K562 (cell line): ENCODE measurements at regions not wholly inside any gene's neighbourhood (a gene's known extent, or its start where the extent isn't known, plus 50 kb on each side); places are given as distances from the start of the nearest gene placed in this dataset.
"Not testable (repeated sequence)": the region's sequence is repeated elsewhere in the genome, so short reads cannot be mapped to it uniquely, and the experiment has no call there.

ENCODE experiments used
- ATAC-seq: fragments of 200-7000 bp; cut with Tn5 transposase; 3 replicates; pipeline ENCODE4 v1.9.1; 2020; ENCODE audit warnings: moderate library complexity
- BruUV-seq: library from RNA; stranded (reverse); fragments of 400-500 nt; replicated peaks from 2 replicates; lab custom pipeline; 2021; lab: Mats Ljungman, UMichigan
- CTCF ChIA-PET: fragments of 300-600 bp; formaldehyde crosslinking; extraction: SDS; loops from one replicate; lab custom pipeline; 2021; ENCODE audit warnings: low intra/inter-chr PET ratio; lab: Yijun Ruan, JAX
- POLR2A ChIA-PET: fragments of 300-600, 350-650 bp; sonication (Branson Sonifier 250); formaldehyde crosslinking; extraction: SDS; loops from one replicate; lab custom pipeline; 2021; ENCODE audit warnings: antibody characterized with exemption, inconsistent platforms; lab: Yijun Ruan, JAX
- DNase-seq, 4 experiments: peaks; one replicate each; pipeline versions ENCODE4 v3.0.0 to v3.0.0-alpha.2; 2011 to 2018; ENCODE audit warnings: low spot score in 3 of 4, mixed read lengths in 3 of 4; ENCODE audit errors: extremely low read depth in 1 of 4
- FAIRE-seq: peaks from 2 replicates; lab custom pipeline; 2011; peaks lifted over from hg19 to GRCh38; lab: Jason Lieb, UNC
- H2AFZ ChIP-seq: 2 replicates; pipeline ENCODE4 v1.6.0; 2011; ENCODE audit warnings: low read depth, low read length, control low read depth, inconsistent platforms
- H3K27ac ChIP-seq: fragments of 200-600 bp; 3 replicates; pipeline ENCODE4 v1.8.0; 2011; ENCODE audit warnings: low read depth, mild to moderate bottlenecking, control low read depth, inconsistent platforms, low read length, moderate library complexity, mixed read lengths; ENCODE audit errors: extremely low read depth
- H3K27me3 ChIP-seq, 2 experiments: fragments of 300-600 bp in 1 of 2; 2 replicates in 1 of 2; 3 replicates in 1 of 2; pipeline versions ENCODE4 v1.6.0 to v1.8.0; 2011; ENCODE audit warnings: inconsistent platforms in 2 of 2, low read length in 2 of 2, mild to moderate bottlenecking in 1 of 2, mixed read lengths in 1 of 2, moderate library complexity in 1 of 2; ENCODE audit not compliant: control insufficient read depth in 2 of 2, insufficient read depth in 2 of 2
- H3K36me3 ChIP-seq: fragments of 300-600 bp; 3 replicates; pipeline ENCODE4 v1.8.0; 2011; ENCODE audit warnings: mild to moderate bottlenecking, low read length, inconsistent platforms; ENCODE audit not compliant: control insufficient read depth, insufficient read depth
- H3K4me1 ChIP-seq, 2 experiments: fragments of 200-600 bp in 1 of 2; replicated peaks in 1 of 2; 2 replicates in 1 of 2; 3 replicates in 1 of 2; pipeline versions ENCODE4 v1.5.1 to v1.8.0; 2011; ENCODE audit warnings: inconsistent platforms in 2 of 2, low read length in 2 of 2, mild to moderate bottlenecking in 1 of 2, mixed read lengths in 1 of 2, moderate library complexity in 1 of 2; ENCODE audit not compliant: control insufficient read depth in 2 of 2, insufficient read depth in 2 of 2
- H3K4me2 ChIP-seq: 2 replicates; pipeline ENCODE4 v1.6.1; 2011; ENCODE audit warnings: low read length, control low read depth, inconsistent platforms, mixed read lengths; ENCODE audit not compliant: insufficient read depth
- H3K4me3 ChIP-seq: fragments of 200-600 bp; sonication (generic), shearing (Covaris generic); 2 replicates; pipeline ENCODE4 v1.5.1; 2016; ENCODE audit warnings: control low read depth, inconsistent platforms
- H3K79me2 ChIP-seq: fragments of 200-600 bp; 3 replicates; pipeline ENCODE4 v1.8.0; 2011; ENCODE audit warnings: low read length, inconsistent platforms; ENCODE audit not compliant: control insufficient read depth, insufficient read depth
- H3K9ac ChIP-seq, 2 experiments: 2 replicates each; pipeline versions ENCODE4 v1.6.0 to v1.6.1; 2011; ENCODE audit warnings: low read depth in 2 of 2, low read length in 2 of 2, control low read depth in 1 of 2, inconsistent platforms in 1 of 2, mild to moderate bottlenecking in 1 of 2, mixed read lengths in 1 of 2; ENCODE audit not compliant: insufficient read depth in 1 of 2
- H3K9me1 ChIP-seq: one replicate; pipeline ENCODE4 v1.6.0; 2011; ENCODE audit warnings: inconsistent platforms, mild to moderate bottlenecking, low read length, moderate library complexity; ENCODE audit not compliant: control insufficient read depth, insufficient read depth
- H3K9me3 ChIP-seq: replicated peaks from 2 replicates; pipeline ENCODE4 v1.5.1; 2011; ENCODE audit warnings: low read depth, low read length, inconsistent platforms; ENCODE audit not compliant: control insufficient read depth, insufficient read depth
- H4K20me1 ChIP-seq: replicated peaks from 2 replicates; pipeline ENCODE4 v1.6.1; 2011; ENCODE audit warnings: low read length, inconsistent platforms, mixed read lengths; ENCODE audit not compliant: control insufficient read depth, insufficient read depth
- RBBP5 ChIP-seq: fragments of 200-600 bp; sonication (generic); IDR thresholded peaks from 2 replicates; pipeline ENCODE4 v1.6.1; 2012; ENCODE audit warnings: borderline replicate concordance, mild to moderate bottlenecking, low read length, control low read depth, inconsistent platforms; ENCODE audit not compliant: insufficient read depth, poor library complexity, severe bottlenecking
- SETDB1 ChIP-seq: IDR thresholded peaks from one replicate; pipeline ENCODE4 v1.6.1; 2012; ENCODE audit warnings: low read length, control low read depth, inconsistent platforms
- ZBTB34 ChIP-seq: fragments of 250-450 bp; sonication (Bioruptor Pico); IDR thresholded peaks from 2 replicates; pipeline ENCODE4 v1.8.0; 2021; ENCODE audit warnings: mild to moderate bottlenecking, moderate library complexity
- ZFP36 ChIP-seq: fragments of 150-350 bp; IDR thresholded peaks from 2 replicates; pipeline ENCODE4 v1.6.1; 2018; ENCODE audit warnings: low read length, low read depth; ENCODE audit not compliant: partially characterized antibody
- ZNF133 ChIP-seq: fragments of 250-450 bp; sonication (Bioruptor Pico); IDR thresholded peaks from 2 replicates; pipeline ENCODE4 v1.4.0; 2020; ENCODE audit warnings: mild to moderate bottlenecking
- ZNF212 ChIP-seq: fragments of 450-650 bp; formaldehyde crosslinking; IDR thresholded peaks from 2 replicates; pipeline ENCODE4 v1.4.0; 2020; ENCODE audit warnings: mild to moderate bottlenecking
- ZNF3 ChIP-seq: fragments of 250-450 bp; sonication (Bioruptor Pico); IDR thresholded peaks from 2 replicates; pipeline ENCODE4 v1.5.0; 2021; ENCODE audit warnings: mild to moderate bottlenecking, moderate library complexity
- ZNF354B ChIP-seq: fragments of 250-450 bp; sonication (Bioruptor Pico); IDR thresholded peaks from 2 replicates; pipeline ENCODE4 v1.4.0; 2020
- WGBS: fragments of 100-300 bp; shearing (Covaris generic); methylation state at CpG from one replicate; pipeline ENCODE4 v1.1.6; 2016; ENCODE audit warnings: low coverage, mixed read lengths; ENCODE audit not compliant: insufficient coverage; ENCODE audit errors: missing lambda C conversion rate; 5-methylcytosine and 5-hydroxymethylcytosine counted together
- in situ Hi-C: fragments of 300-500 bp; cut with MboI; formaldehyde crosslinking; loops from 4 replicates; pipeline ENCODE4 v1.15.0; 2018; ENCODE audit warnings: inconsistent platforms, mixed read lengths
- intact Hi-C: fragments of 100-400 bp; cut with micrococcal nuclease; formaldehyde crosslinking; loops from 2 replicates; pipeline ENCODE4 v1.14.2; 2022
- TF ChIP-seq, protein P1 (sequence below), 2 experiments: IDR thresholded peaks; 2 replicates each; pipeline ENCODE4 v1.6.1; 2011; ENCODE audit warnings: borderline replicate concordance in 1 of 2, control low read depth in 1 of 2, low read depth in 1 of 2, low read length in 1 of 2, mild to moderate bottlenecking in 1 of 2, mixed read lengths in 1 of 2, moderate library complexity in 1 of 2; ENCODE audit not compliant: insufficient read depth in 1 of 2, insufficient read length in 1 of 2, poor library complexity in 1 of 2, severe bottlenecking in 1 of 2; ENCODE audit errors: extremely low read depth in 1 of 2

DNA sequence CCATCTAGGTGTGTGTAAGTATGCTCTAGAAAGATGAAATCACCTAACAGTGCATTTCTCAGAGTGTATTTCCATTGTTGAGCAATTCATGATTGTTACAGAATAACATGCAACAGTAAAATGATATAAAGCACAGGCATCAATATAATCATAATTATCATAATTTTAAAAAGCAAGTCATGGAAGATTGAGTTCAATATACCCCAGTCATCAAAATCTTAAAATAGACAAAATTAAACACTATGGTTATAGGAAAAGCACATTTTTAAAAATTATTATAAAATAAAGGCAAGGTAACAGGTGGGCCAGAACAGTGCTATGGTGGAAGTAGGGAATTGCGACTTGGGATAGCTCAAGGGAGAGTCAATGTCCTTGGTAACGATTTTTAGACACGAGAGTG lies 555.4 kb upstream of the VRK2 start:
- Histone ChIP-seq H3K4me1 (no peaks in the 10 kb centered on the region), H4K20me1 (no peaks in the 10 kb centered on the region), H2AFZ (no peak overlapping the region)
- CTCF ChIA-PET: no interaction called here
- 2% methylated on average over 3 of the region's 3 CpGs for WGBS
- no peak for DNase-seq
- no peak for FAIRE-seq
- TF ChIP-seq ZNF354B (CRISPR knock-in tag): no peak
- no peak for TF ChIP-seq ZBTB34 (CRISPR knock-in tag)
- TF ChIP-seq, protein P1, sequence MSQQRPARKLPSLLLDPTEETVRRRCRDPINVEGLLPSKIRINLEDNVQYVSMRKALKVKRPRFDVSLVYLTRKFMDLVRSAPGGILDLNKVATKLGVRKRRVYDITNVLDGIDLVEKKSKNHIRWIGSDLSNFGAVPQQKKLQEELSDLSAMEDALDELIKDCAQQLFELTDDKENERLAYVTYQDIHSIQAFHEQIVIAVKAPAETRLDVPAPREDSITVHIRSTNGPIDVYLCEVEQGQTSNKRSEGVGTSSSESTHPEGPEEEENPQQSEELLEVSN (IDR thresholded peaks at IDR 0.05; ENCODE audit: borderline replicate concordance in 1 of 2, extremely low read depth in 1 of 2, insufficient read depth in 1 of 2, insufficient read length in 1 of 2, low read depth in 1 of 2, low read length in 1 of 2, poor library complexity in 1 of 2, severe bottlenecking in 1 of 2): no peak
- TF ChIP-seq ZNF133 (CRISPR knock-in tag): no peak
- no peak for TF ChIP-seq ZNF212 (CRISPR knock-in tag)
- no peak for TF ChIP-seq SETDB1
- no peak for TF ChIP-seq ZFP36
- no peak for TF ChIP-seq RBBP5
- no peak for TF ChIP-seq ZNF3
- TF ChIP-seq, all 486 proteins: peak for 0
- ATAC-seq: no peak
- POLR2A ChIA-PET: no interaction called here
- no TSS peak for BruUV-seq
- in situ Hi-C loops: no loop called here
- H3K27ac ChIP-seq: no peak overlapping the region
- no peaks in the 10 kb centered on the region for H3K9me1 ChIP-seq
- no peak overlapping the region for H3K4me3 ChIP-seq
- H3K27me3 ChIP-seq: no peaks in the 10 kb centered on the region
- H3K9ac ChIP-seq: no peak overlapping the region
- H3K9me3 ChIP-seq: no peaks in the 10 kb centered on the region
- no peaks in the 10 kb centered on the region for H3K79me2 ChIP-seq
- no peaks in the 10 kb centered on the region for H3K36me3 ChIP-seq
- no peak overlapping the region for H3K4me2 ChIP-seq
- intact Hi-C loops: no loop called here

DNA sequence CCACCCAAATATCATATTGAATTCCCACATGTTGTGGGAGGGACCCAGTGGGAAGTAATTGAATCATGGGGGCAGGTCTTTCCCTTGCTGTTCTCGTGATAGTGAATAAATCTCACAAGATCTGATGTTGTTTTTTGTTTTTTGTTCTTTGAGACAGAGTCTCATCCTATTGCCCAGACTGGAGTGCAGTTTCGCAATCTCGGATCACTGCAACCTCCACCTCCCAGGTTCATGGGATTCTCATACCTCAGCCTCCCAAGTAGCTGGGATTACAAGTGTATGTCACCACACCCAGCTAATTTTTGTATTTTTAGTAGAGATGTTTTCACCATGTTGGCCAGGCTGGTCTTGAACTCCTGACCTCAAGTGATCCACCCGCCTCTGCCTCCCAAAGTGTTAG lies 552.6 kb upstream of the VRK2 start:
- peak; percentile 48 for FAIRE-seq

More for the DNA sequence above, 552.6 kb upstream of the VRK2 start:
- H3K9me1 ChIP-seq, H4K20me1 ChIP-seq, H3K27ac ChIP-seq, in situ Hi-C loops, H2AFZ ChIP-seq, H3K4me1 ChIP-seq, H3K36me3 ChIP-seq, H3K9me3 ChIP-seq, CTCF ChIA-PET, intact Hi-C loops, H3K9ac ChIP-seq, H3K79me2 ChIP-seq, H3K4me3 ChIP-seq, H3K27me3 ChIP-seq, DNase-seq, POLR2A ChIA-PET, H3K4me2 ChIP-seq, ATAC-seq, BruUV-seq: not testable (repeated sequence)
- WGBS: 0% methylated on average over 4 of the region's 4 CpGs
